ENCODE measurements at regions not wholly inside any gene's neighbourhood (a gene's known extent, or its start where the extent isn't known, plus 50 kb on each side); places are given as distances from the start of the nearest gene placed in this dataset.
"Not testable (repeated sequence)": the region's sequence is repeated elsewhere in the genome, so short reads cannot be mapped to it uniquely, and the experiment has no call there.

DNA sequence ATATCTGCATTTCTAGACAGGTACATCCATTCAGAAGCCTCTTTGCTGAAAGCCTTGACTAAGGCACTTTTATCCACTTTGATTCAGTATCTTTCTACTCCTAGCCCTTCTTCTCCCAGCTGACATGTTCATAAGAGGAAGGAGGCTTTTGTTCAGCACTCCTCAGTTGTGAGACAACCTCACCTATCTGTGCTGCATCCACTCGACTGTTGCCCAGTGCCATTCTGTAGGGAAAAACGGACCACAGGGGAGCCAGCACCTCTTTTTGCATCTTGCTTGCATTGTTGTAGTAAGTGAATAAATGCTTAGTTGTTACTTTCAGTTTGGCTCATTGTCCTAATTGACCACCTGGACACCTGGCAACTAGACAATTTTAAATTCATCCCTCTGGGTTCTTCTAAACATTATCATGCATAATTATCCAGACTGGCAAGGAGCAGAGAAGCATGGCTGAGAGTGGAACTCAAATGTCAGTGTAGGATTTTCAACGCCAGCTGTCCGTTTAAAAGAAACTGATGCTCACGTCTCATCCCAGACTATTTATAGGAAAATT lies 83.8 kb upstream of the BOD1L1 start:
- DNase-seq (ENCODE audit: low spot score) = no peak
- TF ChIP-seq, protein P1, sequence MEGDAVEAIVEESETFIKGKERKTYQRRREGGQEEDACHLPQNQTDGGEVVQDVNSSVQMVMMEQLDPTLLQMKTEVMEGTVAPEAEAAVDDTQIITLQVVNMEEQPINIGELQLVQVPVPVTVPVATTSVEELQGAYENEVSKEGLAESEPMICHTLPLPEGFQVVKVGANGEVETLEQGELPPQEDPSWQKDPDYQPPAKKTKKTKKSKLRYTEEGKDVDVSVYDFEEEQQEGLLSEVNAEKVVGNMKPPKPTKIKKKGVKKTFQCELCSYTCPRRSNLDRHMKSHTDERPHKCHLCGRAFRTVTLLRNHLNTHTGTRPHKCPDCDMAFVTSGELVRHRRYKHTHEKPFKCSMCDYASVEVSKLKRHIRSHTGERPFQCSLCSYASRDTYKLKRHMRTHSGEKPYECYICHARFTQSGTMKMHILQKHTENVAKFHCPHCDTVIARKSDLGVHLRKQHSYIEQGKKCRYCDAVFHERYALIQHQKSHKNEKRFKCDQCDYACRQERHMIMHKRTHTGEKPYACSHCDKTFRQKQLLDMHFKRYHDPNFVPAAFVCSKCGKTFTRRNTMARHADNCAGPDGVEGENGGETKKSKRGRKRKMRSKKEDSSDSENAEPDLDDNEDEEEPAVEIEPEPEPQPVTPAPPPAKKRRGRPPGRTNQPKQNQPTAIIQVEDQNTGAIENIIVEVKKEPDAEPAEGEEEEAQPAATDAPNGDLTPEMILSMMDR (IDR thresholded peaks at IDR 0.05; ENCODE audit: extremely low read depth, missing control alignments) = no peak

DNA sequence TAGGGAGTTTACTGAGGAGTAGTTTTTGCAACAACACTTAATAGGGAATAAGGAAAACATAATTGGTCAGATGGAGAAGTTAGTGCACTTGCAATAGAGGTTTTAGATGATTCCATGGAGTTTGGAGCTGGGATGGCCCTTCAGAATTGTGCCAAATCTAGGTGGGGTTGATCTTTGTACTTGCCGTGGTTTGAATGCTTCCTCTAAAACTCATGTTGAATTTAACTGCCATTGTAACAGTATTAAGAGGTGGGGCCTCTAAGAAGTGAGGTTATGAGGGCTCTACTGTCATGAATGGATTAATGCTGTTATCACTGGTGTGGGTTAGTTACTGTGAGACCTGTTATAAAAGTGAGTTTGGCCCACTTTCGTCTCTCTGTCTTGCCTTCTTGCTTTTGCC lies 94.4 kb upstream of the BOD1L1 start:
- TF ChIP-seq, protein P1 (IDR thresholded peaks at IDR 0.05; ENCODE audit: extremely low read depth, missing control alignments) = no peak

DNA sequence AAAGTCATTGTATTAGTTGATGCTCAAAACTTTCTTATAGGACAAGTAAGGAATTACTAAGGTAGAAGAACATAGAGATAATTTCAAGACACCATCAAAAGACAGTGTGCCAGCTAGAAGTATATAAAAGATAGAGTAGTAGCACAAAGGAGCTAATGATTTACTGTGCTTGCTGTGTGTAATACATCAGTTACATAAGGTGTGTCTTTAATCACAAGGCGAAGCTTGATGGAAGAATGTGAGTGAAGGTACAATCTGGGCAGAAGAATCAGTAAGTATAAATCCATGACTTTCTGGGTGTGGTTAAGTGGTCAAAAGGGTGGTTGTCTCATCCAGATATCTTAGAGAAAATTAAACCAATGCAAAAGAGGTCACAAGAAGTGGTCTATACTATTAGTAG lies 95.1 kb upstream of the BOD1L1 start:
- no peak for DNase-seq (ENCODE audit: low spot score)
- TF ChIP-seq, protein P1 (IDR thresholded peaks at IDR 0.05; ENCODE audit: extremely low read depth, missing control alignments) = no peak

More for the DNA sequence above, 94.4 kb upstream of the BOD1L1 start:
- no peak for DNase-seq (ENCODE audit: low spot score)

DNA sequence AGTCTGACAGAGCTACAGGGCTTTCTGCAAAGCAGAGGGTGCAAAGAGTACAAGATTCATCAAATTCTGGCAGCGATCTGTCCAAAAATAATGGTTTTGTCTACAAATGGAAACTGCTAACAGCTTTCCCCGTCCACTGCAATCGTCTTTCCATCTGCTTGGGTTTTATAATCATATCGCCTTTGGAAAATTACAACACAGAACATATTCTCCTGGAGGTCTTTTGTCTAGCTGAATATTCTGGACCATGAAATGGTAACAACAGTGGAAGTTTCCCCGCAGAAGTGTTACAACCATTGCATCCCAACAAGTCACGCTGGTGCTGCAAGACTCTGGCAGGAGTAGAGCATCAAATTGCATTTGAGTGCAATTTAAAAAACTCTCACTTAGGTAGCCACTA lies 101.2 kb upstream of the BOD1L1 start:
- TF ChIP-seq, protein P1 (IDR thresholded peaks at IDR 0.05; ENCODE audit: extremely low read depth, missing control alignments) = no peak
- no peak for DNase-seq (ENCODE audit: low spot score)

DNA sequence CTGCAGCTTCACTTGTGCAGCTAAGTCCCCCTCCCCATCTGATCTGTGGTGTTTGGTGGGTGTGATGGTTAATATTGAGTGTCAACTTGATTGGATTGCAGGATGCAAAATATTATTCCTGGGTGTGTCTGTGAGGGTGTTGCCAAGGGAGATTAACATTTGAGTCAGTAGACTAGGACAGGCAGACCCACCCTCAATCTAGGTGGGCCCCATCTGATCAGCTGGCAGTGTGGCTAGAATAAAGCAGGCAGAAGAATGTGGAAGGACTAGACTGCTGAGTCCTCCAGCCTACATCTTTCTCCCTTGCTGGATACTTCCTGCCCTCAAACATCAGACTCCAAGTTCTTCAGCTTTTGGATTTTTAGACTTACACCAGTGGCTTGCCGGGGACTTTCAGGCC lies 103.5 kb upstream of the BOD1L1 start:
- TF ChIP-seq, protein P1 (IDR thresholded peaks at IDR 0.05; ENCODE audit: extremely low read depth, missing control alignments) = no peak
- DNase-seq (ENCODE audit: low spot score) = no peak

DNA sequence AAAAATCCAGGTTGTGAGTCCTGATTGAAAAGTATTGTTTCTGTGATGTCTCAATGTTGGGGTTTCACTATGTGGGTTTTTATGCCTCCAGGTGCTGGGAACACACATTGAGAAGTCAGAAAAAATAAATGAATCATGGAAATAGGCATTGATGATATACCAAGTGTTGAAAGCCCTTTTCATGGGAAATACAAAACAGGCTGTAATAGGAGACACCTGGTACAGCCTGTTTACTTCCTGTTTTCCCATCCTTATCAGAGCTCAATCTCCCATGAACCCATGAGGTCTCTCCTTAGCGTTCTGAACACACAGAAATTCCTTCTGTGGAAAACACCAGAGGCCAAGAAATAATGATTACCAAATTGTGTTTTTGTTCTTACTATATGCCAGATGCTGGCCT lies 106.3 kb upstream of the BOD1L1 start:
- no peak for DNase-seq (ENCODE audit: low spot score)
- TF ChIP-seq, protein P1 (IDR thresholded peaks at IDR 0.05; ENCODE audit: extremely low read depth, missing control alignments) = no peak

DNA sequence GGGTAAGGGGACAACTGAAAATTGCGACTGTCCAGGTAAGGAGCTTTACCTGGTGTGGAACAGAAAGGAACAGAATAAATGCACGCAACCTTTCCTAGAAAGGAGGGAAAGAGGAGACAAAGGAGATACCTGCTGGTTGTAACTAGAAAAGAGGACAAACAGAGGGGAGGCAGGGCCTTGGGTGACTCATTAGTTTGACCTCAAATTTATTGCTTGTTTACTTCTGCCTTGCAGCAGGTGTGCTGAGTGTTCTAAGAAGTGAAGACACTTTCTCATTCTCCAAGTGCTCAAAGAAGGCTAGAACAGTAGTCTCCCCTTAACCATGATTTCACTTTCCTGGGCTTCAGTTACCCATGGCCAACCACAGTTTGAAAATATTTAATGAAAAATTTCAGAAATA lies 123.1 kb upstream of the BOD1L1 start:
- TF ChIP-seq, protein P1 (IDR thresholded peaks at IDR 0.05; ENCODE audit: extremely low read depth, missing control alignments) = no peak
- DNase-seq (ENCODE audit: low spot score) = no peak

DNA sequence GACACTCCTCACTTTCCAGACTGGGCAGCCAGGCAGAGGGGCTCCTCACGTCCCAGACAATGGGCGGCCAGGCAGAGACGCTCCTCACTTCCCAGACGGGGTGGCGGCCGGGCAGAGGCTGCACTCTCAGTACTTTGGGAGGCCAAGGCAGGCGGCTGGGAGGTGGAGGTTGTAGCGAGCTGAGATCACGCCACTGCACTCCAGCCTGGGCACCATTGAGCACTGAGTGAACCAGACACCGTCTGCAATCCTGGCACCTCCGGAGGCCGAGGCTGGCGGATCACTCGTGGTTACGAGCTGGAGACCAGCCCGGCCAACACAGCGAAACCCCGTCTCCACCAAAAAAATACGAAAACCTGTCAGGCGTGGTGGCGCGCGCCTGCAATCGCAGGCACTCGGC lies 134.1 kb upstream of the BOD1L1 start:
- not testable (repeated sequence) for DNase-seq (ENCODE audit: low spot score)

Measured in GM20000 (cell line).